ENCODE measurements at regions not wholly inside any gene's neighbourhood (a gene's known extent, or its start where the extent isn't known, plus 50 kb on each side); places are given as distances from the start of the nearest gene placed in this dataset.
"Not testable (repeated sequence)": the region's sequence is repeated elsewhere in the genome, so short reads cannot be mapped to it uniquely, and the experiment has no call there.

- no peak for DNase-seq
- in situ Hi-C loops (cut with MboI; ENCODE audit: low pct_unique_long_range_greater_than_20kb, low sequenced_read_pairs): no loop called here
Measured at GRCh38 chr12:108425238-108425795, 86.2 kb upstream of the CMKLR1 start.

GRCh38 chr12:108424816-108425215 lies 85.7 kb upstream of the CMKLR1 start:
- in situ Hi-C loops (cut with MboI; ENCODE audit: low pct_unique_long_range_greater_than_20kb, low sequenced_read_pairs): no loop called here

DNA sequence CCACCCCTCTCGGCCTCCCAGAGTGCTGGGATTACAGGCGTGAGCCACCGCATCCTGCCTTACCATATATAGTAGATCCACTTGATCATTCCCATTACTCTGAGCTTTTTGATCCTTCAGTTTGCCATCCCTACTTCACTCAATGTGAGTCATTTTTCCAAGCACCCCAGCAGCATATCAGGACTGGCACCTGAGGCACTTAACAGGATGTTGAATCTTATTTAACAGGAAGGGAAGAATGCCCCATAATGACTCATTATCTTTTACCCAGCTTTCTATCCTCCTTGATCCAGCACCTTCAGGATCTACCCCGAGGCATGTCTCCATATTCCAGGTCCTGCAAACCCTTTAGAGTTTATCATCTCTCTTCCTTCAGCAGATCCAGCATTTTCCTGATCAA lies 84.9 kb upstream of the CMKLR1 start:
- in situ Hi-C loops (cut with MboI; ENCODE audit: low pct_unique_long_range_greater_than_20kb, low sequenced_read_pairs): no loop called here
- DNase-seq: no peak

More at GRCh38 chr12:108424816-108425215, 85.7 kb upstream of the CMKLR1 start:
- no peak for DNase-seq

DNA sequence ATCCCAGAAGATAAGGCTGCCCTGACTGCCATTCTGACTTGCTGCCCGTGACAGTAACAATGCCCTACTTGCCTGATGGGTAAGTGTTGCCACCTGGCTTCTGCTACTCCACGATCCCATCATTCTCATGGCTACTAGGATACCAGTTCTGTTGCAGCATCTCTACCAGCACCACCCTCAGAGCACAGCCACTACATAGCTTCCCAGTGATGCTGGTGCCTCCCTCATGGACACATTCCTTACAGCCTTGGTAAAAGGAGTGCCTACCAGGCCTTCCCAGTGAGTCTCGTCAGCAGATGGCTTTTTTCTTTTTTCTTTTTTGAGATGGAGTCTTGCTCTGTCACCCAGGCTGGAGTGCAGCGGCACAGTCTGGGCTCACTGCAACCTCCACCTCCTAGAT lies 84.4 kb upstream of the CMKLR1 start:
- in situ Hi-C loops (cut with MboI; ENCODE audit: low pct_unique_long_range_greater_than_20kb, low sequenced_read_pairs): no loop called here

DNA sequence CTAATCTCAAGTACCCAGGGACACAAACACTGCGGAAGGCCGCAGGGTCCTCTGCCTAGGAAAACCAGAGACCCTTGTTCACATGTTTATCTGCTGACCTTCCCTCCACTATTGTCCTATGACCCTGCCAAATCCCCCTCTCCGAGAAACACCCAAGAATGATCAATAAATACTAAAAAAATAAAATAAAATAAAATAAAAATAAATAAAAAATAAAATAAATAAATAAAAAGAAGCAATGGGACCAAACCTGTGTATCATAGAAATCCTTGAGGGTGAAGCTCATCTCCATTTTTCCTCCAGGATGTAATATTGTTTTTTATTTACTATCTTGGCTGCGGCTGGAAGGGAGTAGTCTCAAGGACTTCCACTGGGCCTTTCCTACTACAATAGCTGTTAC lies 82.0 kb upstream of the CMKLR1 start:
- in situ Hi-C loops (cut with MboI; ENCODE audit: low pct_unique_long_range_greater_than_20kb, low sequenced_read_pairs); DNase-seq: not testable (repeated sequence)

More for the DNA sequence above, 84.4 kb upstream of the CMKLR1 start:
- DNase-seq: no peak

DNA sequence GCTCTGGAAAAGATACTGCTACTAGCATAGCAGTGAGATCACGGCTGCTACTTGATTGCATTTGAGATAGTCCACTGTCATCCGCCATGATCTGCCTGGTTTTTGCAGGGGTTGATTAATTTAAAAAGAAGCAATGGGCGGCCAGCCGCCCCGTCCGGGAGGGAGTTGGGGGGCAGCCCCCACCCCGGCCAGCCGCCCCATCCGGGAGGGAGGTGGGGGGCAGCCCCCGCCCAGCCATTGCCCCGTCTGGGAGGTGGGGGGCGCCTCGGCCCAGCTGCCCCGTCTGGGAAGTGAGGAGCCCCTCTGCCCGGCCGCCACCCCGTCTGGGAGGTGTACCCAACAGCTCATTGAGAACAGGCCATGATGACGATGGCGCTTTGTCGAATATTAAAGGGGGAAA lies 81.3 kb upstream of the CMKLR1 start:
- in situ Hi-C loops (cut with MboI; ENCODE audit: low pct_unique_long_range_greater_than_20kb, low sequenced_read_pairs); DNase-seq: not testable (repeated sequence)

GRCh38 chr12:108419949-108420348 lies 80.8 kb upstream of the CMKLR1 start:
- in situ Hi-C loops (cut with MboI; ENCODE audit: low pct_unique_long_range_greater_than_20kb, low sequenced_read_pairs): no loop called here
- DNase-seq: no peak

- no peak for DNase-seq
- in situ Hi-C loops (cut with MboI; ENCODE audit: low pct_unique_long_range_greater_than_20kb, low sequenced_read_pairs): no loop called here
Measured at GRCh38 chr12:108418164-108418890, 79.2 kb upstream of the CMKLR1 start.

DNA sequence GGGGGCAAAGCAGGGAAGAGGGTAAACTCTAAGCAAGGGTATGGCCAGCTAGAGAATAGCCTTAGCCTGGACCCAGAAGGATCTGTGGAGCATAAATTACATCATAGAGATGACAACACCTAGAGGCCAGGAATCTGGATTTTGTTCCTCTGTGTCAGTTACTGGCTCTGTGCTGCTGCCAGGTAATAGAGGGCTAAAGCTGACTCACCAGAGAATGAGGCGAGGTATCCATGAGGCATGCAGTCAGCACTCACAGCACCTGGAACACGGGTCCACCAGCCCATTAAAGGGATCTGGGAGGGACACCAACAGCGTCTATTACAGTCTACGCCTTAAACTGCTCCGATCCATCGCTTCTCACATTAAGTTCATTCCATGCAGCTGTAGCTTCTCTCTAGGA lies 74.9 kb upstream of the CMKLR1 start:
- in situ Hi-C loops (cut with MboI; ENCODE audit: low pct_unique_long_range_greater_than_20kb, low sequenced_read_pairs): no loop called here
- DNase-seq: no peak

- in situ Hi-C loops (cut with MboI; ENCODE audit: low pct_unique_long_range_greater_than_20kb, low sequenced_read_pairs): no loop called here
- no peak for DNase-seq
Measured at GRCh38 chr12:108410689-108411088, 71.6 kb upstream of the CMKLR1 start.

GRCh38 chr12:108409481-108409880 lies 70.4 kb upstream of the CMKLR1 start:
- in situ Hi-C loops (cut with MboI; ENCODE audit: low pct_unique_long_range_greater_than_20kb, low sequenced_read_pairs): no loop called here
- no peak for DNase-seq

GRCh38 chr12:108403952-108404351 lies 64.8 kb upstream of the CMKLR1 start:
- no peak for DNase-seq
- in situ Hi-C loops (cut with MboI; ENCODE audit: low pct_unique_long_range_greater_than_20kb, low sequenced_read_pairs): no loop called here

GRCh38 chr12:108401964-108402363 lies 62.9 kb upstream of the CMKLR1 start:
- in situ Hi-C loops (cut with MboI; ENCODE audit: low pct_unique_long_range_greater_than_20kb, low sequenced_read_pairs): no loop called here
- no peak for DNase-seq

DNA sequence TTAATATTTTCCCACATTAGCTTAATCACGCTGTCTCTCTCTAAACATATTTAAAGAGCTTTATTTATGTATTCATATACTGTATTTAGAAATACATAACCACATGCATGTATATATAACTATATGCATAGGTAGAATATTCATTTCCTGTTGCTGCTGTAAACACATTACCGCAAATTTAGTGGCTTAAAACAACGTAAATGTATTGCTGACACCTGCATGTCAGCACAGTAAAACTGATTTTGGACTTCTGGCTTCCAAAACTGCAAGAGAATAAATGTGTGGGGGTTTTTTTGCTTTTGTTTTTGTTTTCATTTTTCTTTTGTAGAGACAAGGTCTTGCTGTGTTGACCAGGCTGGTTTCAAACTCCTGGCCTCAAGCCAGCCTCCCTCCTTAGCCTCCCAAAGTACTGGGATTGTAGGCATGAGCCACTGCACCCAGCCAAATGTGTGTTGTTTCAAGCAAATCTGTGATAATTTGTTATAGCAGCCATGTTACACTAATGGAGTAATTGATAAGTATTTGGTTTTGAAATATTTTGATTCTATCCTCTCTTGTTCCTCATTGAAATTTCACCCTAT lies 61.9 kb upstream of the CMKLR1 start:
- DNase-seq: no peak
- in situ Hi-C loops (cut with MboI; ENCODE audit: low pct_unique_long_range_greater_than_20kb, low sequenced_read_pairs): no loop called here

- no peak for DNase-seq
- in situ Hi-C loops (cut with MboI; ENCODE audit: low pct_unique_long_range_greater_than_20kb, low sequenced_read_pairs): no loop called here
Measured at GRCh38 chr12:108400481-108400880, 61.4 kb upstream of the CMKLR1 start.

DNA sequence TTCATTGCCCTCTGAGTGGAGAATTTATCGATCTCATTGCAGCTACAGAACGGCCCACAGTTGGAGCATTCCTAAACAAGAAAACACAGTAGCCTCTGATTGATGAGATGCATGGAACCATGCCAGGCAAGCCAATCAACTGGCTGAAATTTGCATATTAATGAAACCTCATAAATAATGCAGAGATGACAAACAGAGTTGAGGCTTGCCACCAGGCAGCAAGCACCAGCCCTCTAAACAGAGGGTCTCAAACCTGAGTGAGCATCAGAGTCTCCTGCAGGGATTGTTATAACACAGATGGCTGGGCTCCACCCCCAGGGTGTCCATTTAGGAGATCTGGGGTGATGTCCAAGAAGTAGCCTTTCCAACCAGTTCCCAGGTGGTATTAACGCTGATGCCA lies 60.9 kb upstream of the CMKLR1 start:
- no peak for DNase-seq
- in situ Hi-C loops (cut with MboI; ENCODE audit: low pct_unique_long_range_greater_than_20kb, low sequenced_read_pairs): no loop called here

- in situ Hi-C loops (cut with MboI; ENCODE audit: low pct_unique_long_range_greater_than_20kb, low sequenced_read_pairs): no loop called here
- no peak for DNase-seq
Measured at GRCh38 chr12:108399514-108399913, 60.4 kb upstream of the CMKLR1 start.

GRCh38 chr12:108394196-108394595 lies 55.1 kb upstream of the CMKLR1 start:
- no peak for DNase-seq
- in situ Hi-C loops (cut with MboI; ENCODE audit: low pct_unique_long_range_greater_than_20kb, low sequenced_read_pairs): no loop called here

DNA sequence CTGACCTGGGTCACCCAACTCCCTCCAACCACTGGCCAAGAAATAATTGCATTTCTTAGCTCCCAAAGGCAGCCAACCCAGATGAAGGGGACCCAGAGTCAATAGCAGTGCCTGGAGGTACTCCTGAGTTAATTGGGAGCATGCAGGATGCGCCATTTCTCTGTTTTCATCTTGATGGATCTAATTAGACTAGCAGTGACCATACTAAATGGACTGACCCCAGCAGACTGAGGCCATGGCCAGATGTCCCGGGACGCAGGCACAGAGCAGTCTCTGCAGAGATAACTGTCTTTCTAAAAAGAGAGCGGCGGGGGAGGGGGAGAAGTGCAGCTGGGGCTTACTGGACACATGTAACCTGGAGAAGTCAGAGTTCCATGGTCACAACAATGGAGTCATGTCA lies 53.2 kb upstream of the CMKLR1 start:
- no peak for DNase-seq

DNA sequence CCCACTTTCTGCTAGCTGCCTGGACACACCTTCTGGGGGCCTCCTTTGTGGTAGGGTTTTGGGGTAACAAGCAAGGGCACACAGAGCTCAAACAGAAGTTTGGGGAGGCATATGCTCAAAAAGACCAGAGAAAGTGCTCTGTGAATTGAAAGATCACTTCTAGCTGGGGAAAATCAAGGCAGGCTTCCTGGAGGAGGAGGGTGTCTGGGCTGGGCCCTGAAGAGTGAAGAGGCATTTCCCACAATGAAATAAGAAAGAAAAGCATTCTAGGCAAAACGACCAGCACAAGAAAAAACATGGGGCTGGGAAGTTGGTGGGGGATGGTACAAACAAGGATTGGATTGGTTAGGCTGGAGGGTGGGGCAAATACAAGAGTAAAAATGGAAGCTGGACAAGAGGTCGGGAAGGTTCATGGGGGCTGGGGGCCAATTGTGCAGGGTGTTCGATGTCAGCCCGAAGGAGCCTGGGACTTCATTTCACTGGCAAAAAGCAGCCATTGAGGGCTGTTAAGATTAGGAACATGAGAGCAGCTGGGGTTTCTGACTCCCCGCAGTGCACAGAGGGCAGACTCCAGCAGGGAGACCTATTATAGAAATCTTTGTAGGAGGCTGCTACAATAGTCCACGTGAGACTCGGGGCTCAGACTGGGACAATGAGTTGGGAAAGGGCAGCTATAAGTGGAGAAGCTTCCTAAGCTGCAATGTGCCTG lies 51.5 kb upstream of the CMKLR1 start:
- DNase-seq: no peak
- in situ Hi-C loops (cut with MboI; ENCODE audit: low pct_unique_long_range_greater_than_20kb, low sequenced_read_pairs): no loop called here

More for the DNA sequence above, 53.2 kb upstream of the CMKLR1 start:
- in situ Hi-C loops (cut with MboI; ENCODE audit: low pct_unique_long_range_greater_than_20kb, low sequenced_read_pairs): no loop called here
